ENCODE measurements at regions not wholly inside any gene's neighbourhood (a gene's known extent, or its start where the extent isn't known, plus 50 kb on each side); places are given as distances from the start of the nearest gene placed in this dataset.
"Not testable (repeated sequence)": the region's sequence is repeated elsewhere in the genome, so short reads cannot be mapped to it uniquely, and the experiment has no call there.

DNA sequence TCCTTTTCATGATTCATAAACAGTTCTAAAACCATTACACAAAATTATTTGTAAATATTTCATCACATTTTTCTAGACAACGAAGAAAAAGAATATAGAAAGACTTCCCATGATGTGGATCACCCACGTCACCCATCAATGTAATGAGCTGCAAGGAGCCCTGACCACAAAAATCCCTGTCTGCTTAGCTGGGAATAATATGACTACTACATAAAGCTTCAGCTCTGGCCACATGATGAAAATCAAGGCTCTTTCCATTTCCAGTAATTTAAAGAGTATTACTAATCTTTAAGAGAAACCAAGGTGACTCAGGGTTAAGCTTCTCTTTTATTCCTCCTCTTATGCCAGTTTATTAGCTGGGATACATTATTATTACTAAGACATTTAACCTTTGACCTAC lies 180.8 kb upstream of the CACNA2D1 start:
- DNase-seq, result no peak

DNA sequence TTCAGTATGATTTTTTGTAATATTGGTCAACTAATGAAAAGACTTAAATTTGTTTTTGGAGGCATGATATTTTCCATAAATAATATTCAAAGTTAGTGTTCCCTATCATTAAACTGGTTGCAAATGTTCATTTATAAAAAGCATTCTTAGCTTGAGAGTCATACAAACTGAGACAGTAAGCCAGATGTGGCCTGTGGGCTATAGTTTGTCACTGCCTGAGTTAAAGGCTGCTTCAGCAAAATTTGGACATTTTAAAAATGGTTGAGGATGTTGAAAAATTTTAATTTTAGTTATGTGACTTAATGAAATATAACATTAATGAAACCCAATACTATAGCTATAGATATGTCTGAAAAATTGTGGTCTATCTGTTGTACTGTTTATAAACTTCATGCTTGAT lies 180.2 kb upstream of the CACNA2D1 start:
- no peak for DNase-seq

DNA sequence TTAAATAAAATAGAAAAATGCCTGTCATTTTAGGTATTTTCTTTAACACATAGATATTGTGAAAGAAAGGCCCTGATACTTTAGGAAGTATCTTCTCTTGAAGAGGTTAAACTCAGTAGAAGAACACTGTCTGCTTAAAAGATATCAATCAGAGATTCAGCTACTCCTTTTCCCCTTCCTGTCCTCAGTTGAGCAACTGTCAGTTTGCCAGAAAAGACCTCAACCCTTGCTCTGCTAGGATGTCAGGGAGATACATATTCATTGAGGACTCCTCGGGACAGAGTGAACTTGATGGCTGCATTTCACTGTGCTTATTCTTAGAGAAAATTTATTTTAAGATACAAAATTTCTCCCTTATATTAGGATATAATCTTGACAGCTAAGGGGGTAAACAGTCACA lies 173.6 kb upstream of the CACNA2D1 start:
- no peak for DNase-seq

DNA sequence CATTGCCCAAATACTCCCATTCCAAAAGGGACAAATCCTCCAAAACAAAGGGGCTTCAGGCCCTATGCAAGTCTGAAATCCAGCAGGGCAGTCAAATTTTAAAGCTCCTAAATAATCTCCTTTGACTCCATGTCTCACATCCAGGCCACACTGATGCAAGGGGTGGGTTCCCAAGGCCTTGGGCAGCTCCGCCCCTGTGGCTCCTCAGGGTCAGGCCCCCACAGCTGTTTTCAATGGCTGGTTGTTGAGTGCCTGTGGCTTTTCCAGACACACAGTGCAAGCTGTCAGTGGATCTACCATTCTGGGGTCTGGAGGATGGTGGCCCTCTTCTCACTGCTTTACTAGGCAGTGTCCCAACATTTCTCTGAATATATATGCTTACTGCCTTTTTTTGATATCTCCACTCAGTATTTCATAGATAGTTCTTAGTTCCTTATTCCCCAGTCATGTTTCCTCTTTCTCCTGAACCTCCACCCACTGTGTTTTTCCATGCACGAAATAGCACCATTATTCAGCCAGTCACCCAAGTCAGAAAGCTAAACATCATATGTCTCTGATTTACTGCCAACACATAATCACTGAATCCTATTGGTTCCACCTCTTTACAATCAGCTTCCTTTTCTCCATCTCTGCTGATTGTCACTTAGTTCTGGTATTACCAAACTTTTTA lies 172.6 kb upstream of the CACNA2D1 start:
- no peak for DNase-seq

DNA sequence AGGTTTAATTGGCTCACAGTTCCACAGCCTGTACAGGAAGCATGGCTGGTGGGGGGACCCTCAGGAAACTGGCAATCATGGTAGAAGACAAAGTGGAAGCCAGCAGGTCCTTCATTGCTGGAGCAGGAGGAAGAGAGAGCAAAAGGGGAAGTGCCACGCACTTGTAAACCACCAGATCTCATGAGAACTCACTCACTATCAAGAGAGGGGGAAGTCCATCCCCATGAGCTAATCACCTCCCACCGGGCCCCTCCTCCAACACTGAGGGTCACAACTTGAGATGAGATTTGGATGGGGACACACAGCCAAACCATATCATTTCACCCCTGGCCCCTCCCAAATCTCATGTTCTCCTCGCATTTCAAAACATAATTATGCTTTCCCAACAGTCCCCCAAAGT lies 171.9 kb upstream of the CACNA2D1 start:
- DNase-seq, result no peak

DNA sequence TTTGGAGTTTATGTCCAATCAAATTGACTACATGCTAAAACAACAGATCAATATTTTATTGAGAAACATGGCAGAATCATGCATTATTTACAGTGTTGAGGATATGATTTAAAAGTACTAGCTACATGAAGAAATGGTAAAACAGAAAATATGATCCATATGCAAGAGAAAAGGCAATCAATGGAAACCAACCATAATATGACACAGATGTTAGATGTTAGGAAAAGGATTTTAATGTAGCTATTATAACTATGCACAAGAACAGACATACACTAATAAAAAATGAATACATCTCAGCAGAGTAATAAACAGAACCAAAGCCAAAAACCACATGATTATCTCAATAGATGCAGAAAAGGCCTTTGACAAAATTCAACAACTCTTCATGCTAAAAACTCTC lies 166.2 kb upstream of the CACNA2D1 start:
- DNase-seq, result no peak

DNA sequence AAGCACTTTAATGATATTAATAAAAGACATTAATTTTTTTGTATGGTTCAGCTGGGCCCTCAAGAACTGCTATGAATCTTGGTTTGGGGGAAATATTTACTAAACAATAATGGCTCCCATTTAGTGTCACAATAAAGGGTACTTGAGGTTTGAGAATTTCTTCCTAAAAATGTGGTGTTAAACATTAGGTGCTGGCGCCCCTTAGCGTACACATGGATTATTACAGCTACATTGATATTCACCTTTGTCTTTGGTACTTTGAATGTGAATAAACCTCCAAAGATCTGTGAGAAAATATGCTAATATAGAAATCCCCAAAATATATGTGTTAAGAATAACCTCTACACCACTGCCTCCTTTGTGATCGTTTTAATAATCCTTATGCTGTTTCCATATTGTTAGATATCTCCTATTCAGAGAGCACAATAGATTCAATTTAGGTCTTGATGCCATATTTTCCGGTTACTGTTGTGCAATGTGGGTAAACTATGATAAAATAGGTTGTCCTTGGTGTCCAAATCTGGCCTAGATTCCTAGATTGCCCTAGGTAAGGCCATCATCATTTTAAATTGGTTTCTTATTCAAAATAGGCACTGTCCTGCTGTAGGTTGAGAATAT lies 161.8 kb upstream of the CACNA2D1 start:
- peak; percentile 54 for DNase-seq

DNA sequence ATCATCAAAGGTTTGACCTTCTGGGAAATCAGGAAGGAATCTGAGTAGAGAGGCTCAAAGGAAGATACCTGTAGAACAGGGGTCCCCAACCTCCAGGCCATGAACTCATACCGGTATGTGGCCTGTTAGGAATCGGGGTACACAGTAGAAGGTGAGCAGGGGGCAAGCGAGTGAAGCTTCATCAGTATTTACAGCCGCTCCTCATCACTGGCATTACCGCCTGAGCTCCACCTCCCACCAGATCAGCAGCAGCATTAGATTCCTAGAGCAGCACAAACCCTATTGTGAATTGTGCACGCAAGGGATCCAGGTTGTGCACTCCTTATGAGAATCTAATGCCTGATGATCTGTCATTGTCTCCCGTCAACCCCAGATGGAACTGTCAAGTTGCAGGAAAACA lies 158.5 kb upstream of the CACNA2D1 start:
- DNase-seq, result no peak

DNA sequence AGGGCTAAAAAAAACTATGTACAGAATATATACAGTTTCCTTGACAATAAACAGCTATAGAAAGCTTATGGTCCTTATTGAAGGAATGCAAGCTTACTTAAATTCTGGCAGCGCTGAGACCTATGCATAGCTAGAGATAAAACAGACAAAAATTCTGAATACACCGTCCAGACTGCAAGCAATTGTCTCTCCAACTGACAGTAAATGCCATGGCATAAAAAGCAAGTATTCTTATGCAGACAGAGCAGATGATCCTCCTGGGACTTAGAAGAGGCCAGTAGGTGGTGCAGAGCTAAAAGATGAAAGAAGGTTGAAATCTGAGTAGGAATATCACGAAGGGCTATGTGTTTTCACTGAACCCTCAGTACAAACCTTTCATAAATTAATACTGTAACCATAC lies 157.0 kb upstream of the CACNA2D1 start:
- DNase-seq, result peak; percentile 62

DNA sequence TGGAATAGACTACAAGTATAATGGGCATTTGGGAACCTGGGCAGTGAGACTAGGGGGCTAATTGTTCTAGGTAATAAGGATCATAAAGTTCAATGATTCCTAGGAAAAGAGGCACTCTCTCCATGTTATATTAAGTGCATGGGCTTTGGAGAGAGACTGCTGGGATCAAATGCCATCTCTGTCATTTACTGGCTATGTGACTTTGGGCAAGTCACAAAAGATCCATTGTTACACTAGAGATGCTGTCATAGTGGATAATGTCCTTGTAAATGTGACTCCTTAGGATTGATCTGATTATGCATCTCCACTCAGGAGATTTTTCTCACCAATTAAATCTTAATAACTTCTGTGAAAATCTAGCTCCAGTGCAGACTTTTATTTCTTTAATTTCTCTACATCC lies 156.3 kb upstream of the CACNA2D1 start:
- DNase-seq, result peak; percentile 20

DNA sequence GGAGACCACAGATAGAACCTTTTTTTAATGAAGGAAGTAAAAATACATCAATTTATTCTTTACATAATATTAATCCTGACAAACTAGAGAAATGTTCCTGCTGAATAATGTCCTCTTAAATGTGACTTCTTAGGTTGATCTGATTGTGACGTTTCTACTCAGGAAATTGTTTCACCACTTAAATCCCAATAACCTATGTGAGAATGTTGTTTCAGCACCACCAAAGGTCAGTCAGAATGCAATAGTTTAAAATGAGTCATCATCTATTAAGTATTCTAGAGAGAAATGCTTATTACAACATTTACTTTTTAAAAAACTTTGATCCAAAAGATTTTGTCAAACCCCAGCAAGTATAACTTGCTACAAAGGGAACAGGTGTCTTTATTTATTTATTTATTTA lies 155.4 kb upstream of the CACNA2D1 start:
- DNase-seq, result no peak

DNA sequence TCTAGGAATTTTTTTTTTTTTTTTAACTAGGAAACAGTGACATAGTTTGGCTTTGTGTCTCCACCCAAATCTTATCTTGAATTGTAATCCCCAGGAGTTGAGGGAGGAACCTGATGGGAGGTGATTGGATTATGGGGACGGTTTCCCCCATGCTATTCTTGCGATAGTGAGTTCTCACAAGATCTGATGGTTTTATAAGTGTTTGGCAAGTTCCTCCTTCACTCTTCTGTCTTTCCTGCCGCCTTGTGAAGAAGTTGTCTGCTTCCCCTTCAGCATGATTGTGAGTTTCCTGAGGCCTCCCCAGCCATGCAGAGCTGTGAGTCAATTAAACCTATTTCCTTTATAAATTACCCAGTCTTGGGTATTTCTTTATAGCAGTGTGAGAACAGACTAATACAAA lies 152.2 kb upstream of the CACNA2D1 start:
- not testable (repeated sequence) for DNase-seq

DNA sequence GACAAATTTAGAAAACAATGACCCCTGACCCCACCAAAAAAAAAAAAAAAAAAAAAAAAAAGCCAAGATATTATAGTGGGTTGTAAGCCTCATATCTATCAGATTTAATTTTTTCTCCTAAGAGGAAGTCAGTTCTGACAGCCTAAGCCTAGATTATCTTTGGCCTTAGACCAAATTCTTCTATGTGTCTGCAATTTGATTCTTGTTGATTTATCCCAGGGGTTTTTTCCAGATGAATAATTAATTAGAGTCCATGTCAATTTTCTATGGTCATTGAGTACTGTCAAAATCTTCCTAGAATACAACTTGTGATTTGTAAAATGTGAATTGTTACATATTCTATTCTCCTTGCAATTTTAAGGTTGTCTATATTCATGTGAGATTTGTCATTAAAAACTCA lies 151.6 kb upstream of the CACNA2D1 start:
- DNase-seq, result peak; percentile 27

DNA sequence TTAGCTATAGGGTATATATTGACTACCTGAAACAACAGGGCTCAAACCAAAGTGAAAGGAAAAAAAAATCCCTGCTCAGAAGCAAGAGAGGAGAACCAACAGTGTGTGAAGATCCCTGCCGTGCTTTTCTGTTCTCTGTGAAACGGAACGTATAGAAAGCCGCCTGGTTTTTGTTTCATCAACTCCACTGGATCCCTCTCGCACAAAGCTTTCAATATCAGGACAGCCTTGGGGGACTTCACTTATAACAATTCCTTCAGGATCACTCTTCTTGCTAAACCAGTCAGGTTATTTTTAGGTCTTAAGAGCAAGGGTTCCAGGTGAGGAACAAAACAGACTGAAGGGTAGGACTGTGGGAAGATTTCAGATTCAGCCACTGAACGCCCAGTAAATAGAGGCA lies 151.1 kb upstream of the CACNA2D1 start:
- DNase-seq, result peak; percentile 93

DNA sequence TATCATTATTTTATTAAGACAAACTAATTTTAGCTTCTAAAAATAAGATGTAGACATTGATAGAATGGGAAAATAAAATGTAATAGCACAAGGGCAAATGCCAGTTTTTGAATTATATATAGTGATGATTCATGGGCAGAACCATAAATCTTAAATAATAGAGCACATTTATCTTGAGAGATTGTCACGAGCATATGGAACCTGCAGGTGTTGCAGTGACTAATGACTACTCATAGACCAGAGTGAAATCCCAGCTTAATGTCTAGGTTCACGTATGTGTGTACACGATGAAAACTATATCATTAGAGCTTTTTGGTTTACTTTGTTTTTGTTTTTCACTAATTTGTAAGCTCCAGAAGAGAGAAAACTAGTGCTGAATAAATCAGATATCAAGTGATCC lies 150.2 kb upstream of the CACNA2D1 start:
- DNase-seq, result peak; percentile 83

DNA sequence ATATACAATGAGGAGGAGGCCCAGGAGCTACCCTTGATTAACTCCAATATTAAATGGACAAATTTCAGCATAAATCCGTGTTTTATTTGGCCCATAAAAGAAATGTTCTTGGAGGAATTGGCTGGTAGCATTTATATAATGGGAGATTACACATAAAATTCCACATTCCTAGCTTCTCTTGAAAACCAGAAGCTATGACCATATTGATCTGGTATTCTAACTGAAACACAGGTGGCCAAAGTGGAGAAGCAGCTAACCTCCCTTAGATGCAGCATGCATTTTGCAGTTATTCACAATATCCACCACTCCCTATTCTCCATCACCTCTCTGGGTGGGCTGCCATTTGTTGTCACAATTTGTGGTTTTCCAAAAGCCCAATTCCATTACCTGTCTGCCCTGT lies 148.8 kb upstream of the CACNA2D1 start:
- DNase-seq, result no peak

DNA sequence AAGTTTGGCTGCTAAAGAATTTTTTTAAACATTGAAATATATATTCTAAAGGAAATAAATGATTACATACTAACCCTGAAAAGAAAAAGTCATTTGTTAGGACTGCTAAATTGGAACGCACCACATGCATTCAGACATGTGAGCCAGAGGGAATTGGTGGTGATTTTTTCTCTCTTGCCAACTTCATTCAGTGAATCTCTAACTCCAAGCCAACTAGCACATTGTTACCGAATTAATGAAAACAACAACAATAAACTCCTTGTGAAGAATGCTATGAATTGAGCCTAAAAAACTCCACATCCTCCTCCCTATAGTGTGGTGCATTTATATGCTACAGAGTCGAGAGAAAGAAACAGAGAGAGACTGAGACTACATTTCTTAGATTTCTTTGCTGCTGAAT lies 135.5 kb upstream of the CACNA2D1 start:
- DNase-seq, result no peak

DNA sequence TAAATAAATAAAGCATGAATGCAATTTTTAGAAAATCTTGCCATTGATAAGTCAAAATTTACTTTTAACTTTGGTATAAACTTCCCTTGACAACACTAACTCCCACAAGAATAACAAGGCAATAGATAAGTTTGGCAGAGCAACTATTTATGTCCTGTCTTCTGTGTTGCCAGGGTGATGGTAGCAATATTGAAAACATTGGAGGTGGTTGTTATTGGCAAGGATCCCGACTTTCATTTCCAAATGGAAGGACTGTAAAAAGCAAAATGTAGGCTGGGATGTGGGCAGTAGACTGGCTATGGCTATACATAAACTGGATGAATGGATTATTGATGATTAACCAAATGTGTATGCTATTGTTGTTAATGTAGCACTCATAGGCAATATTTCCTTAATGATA lies 134.9 kb upstream of the CACNA2D1 start:
- no peak for DNase-seq

DNA sequence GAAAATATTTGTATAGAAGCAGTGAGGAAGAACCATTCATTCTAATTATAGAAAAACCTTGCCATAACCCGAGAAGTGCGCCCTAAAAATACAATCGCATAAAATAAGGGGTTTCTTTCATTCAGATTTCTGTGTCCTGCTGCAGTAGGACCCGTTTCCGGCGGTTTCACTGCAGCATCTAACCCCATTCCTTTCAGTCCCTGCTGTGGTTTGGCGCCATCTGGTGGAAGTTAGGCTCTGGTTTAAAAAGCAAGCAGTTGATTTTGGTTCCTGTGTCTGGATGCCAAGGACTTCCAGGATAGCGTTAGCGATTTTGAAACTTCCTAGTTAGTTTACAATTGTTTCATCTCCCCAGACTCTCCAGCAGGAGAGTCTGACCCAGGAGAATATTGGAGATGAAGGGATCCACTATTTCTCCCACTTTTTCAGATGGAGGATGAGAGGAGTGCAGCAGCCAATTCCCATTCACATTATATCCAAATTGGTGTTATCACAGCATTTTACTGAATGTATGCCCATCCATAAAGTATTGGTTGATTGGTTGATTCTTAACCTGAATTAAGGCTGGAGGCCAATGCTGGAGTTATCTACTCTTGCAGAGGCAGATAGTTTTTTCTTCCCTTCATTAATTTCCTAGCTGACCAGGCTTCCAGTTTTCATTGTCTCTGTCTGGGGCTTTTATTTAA lies 128.8 kb upstream of the CACNA2D1 start:
- DNase-seq, result peak; percentile 91

DNA sequence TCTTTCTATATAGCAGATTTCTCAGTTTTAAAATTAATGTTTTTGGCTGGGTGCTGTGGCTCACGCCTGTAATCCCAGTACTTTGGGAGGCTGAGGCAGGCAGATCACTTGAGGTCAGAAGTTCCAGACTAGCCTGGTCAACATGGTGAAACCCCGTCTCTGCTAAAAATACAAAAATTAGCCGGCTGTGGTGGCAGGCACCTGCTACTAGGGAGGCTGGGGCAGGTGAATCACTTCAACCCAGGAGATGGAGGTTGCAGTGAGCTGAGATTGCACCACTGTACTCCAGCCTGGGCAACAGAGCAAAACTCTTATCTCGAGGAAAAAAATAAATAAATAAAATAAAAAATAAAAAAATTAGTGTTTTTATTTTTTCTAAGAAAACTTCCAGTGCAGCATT lies 127.5 kb upstream of the CACNA2D1 start:
- not testable (repeated sequence) for DNase-seq

DNA sequence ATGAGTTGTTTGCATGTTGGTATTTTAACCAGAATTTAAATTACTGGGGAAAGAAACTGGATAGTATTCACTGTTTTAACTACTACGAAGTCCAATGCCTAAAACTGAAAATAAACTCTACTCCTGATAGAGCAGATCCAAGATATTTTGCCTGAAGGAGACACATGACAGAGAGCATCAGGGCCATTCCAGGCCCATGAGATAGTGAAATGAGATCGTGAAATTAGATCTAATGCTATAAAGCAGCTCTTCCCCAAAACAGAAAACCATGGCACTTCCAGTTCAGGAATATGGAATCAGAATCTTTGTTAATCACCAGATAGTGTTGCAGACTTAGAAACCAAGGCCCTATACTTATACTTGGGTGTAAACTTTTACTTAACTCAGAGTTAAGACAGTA lies 124.3 kb upstream of the CACNA2D1 start:
- no peak for DNase-seq

DNA sequence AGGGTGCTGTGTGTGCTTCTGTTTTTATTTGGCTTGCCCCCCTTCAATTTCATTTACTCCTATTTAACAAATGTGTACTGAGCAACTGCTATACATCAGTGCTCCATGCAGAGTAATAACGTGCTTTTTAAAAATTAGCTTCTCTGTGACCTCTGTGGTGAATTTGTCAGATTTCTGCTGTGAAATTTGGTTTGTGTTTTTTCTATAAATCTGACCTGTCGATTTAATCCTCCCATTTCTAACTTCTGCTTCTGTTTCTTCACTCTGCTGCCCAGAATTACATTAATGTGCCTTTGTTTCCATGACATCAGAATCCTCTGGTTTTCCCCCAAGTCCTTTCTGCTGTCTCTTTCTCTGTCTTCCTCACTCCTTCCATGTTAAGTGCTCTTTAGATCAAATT lies 123.8 kb upstream of the CACNA2D1 start:
- no peak for DNase-seq

DNA sequence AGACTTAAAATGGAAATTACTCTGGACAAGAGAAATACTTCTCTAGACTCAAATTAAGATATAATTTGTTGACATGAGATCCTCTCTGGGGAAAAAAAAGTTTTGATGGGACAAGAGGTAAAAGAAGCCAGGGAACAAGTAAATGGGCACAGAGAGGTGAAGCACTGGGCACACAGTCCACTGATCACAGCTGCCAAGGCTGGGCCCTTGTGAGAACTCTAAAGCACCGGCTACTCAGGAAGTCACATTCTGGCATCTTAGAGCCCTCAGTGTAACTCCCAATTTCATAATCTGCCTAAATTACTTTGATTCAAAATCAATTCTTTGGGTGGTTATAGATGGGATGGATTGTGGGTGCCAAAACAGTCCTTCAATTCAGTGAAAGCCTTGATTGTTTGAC lies 123.2 kb upstream of the CACNA2D1 start:
- DNase-seq, result no peak

DNA sequence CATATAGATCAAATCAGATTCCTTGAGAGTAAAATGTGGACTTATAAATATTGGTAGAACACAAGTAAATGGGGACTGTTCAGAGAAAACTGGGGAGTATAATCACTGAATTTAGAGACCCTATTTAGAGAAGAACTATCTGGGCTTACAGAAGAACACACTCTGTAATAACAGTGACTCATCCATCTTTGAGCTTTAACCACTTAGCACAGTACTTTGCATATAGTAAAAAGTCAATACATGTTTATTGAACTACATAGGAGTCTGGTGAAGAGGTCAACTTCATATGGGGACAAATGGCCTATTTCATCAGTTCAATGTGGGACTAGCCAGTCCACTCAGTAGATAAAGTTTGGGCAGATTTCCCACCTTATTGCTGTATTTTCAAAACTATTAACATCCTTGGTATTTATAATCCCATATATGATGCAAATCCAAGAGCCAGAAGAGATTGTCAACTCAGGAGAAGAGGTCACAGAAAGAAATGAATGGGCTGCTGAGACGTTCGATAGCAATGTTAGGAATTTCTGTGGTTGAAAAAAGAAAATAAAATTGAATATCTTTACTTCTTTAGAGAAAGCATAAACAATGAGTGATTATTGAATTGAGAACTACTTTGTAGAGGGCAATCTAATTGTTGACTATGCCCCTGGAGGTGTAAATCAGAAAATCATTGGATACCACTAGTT lies 119.3 kb upstream of the CACNA2D1 start:
- no peak for DNase-seq
